Upper lobe of left lung (tissue), 6 donors: ENCODE measurements at regions not wholly inside any gene's neighbourhood (a gene's known extent, or its start where the extent isn't known, plus 50 kb on each side); places are given as distances from the start of the nearest gene placed in this dataset.

ENCODE experiments used
- ATAC-seq, 2 donors: fragments of 200-7000 bp; cut with Tn5 transposase; one replicate each; pipeline ENCODE4 v1.9.1; 2022; ENCODE audit warnings: mild to moderate bottlenecking in 2 of 2, moderate library complexity in 2 of 2; ENCODE audit not compliant: low FRiP score in 2 of 2
- DNase-seq, 2 donors: peaks; one replicate each; pipeline ENCODE4 v3.0.0-alpha.2; 2019 to 2020
- H3K27ac ChIP-seq, 4 donors: fragments of 200-600 bp; sonication (generic); one replicate each; pipeline ENCODE4 v1.5.1; 2016 to 2019
- H3K27me3 ChIP-seq, 4 donors: fragments of 200-600 bp; sonication (generic); one replicate each; pipeline ENCODE4 v1.5.1; 2017 to 2019
- H3K36me3 ChIP-seq, 4 donors: fragments of 200-600 bp; sonication (generic); one replicate each; pipeline ENCODE4 v1.5.1; 2016 to 2019
- H3K4me1 ChIP-seq, 4 donors: fragments of 200-600 bp; sonication (generic); one replicate each; pipeline ENCODE4 v1.5.1; 2018 to 2019
- H3K4me3 ChIP-seq, 4 donors: fragments of 200-600 bp; sonication (generic); one replicate each; pipeline ENCODE4 v1.5.1; 2017 to 2019; ENCODE audit warnings: mild to moderate bottlenecking in 2 of 4, moderate library complexity in 1 of 4
- H3K9me3 ChIP-seq, 4 donors: fragments of 200-600 bp; sonication (generic); one replicate each; pipeline ENCODE4 v1.5.1; 2018 to 2019
- CTCF ChIP-seq, 6 experiments: fragments of 450-650 bp in 4 of 6; fragments of 200-600 bp in 2 of 6; sonication (generic) in 2 of 6; IDR thresholded peaks; one replicate each; pipeline ENCODE4 v1.5.1; 2016 to 2019; ENCODE audit warnings: antibody characterized with exemption in 6 of 6
- EP300 ChIP-seq, 4 donors: sonication (generic); formaldehyde crosslinking; IDR thresholded peaks; one replicate each; pipeline ENCODE4 v1.5.1; 2017; ENCODE audit warnings: antibody characterized with exemption in 4 of 4, control low read depth in 2 of 4
- POLR2A ChIP-seq, 4 donors: fragments of 450-650 bp; IDR thresholded peaks; one replicate each; pipeline ENCODE4 v1.5.1; 2016 to 2017; ENCODE audit warnings: antibody characterized with exemption in 4 of 4, mild to moderate bottlenecking in 2 of 4
- POLR2AphosphoS5 ChIP-seq, 2 donors: sonication (generic); formaldehyde crosslinking; IDR thresholded peaks; one replicate each; pipeline ENCODE4 v1.5.1; 2017; ENCODE audit warnings: antibody characterized with exemption in 2 of 2
- whole genome bisulfite sequencing, 2 donors: methylation state at CpG; one replicate each; pipeline ENCODE4 v1.1.5; 2017 to 2018; 5-methylcytosine and 5-hydroxymethylcytosine counted together
- donor health status: DM: no; HTN: no; CAD: no; lungs with moderate emphysema.
- donor health status: DM: no; HTN: yes; CAD: no; lungs with severe emphysema.

DNA sequence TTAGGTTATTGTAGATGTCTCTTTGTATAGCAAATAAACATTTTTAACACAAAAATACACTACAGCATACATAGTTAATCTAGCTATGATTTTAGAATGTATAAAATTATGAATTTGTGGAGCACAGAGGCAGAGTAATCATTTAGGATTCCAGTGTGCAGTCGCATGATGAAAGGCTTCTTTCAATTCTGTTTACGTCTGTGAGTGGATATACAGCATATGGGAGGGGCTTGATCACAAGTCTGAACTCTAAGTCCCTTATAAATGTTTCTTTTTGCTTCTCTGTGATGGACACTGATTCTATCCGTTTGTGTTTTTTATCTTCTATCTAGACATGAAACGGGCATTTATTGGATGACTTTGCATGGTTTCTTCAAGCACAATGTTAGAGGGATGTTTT, 1239.6 kb upstream of the AGA start:
- Histone ChIP-seq H3K27ac (no peak overlapping the region), H3K27me3 (no peaks in the 10 kb centered on the region), H3K4me3 (no peak overlapping the region), H3K9me3 (no peaks in the 10 kb centered on the region), H3K4me1 (no peaks in the 10 kb centered on the region), H3K36me3 (no peaks in the 10 kb centered on the region)
- ATAC-seq (no peak), DNase-seq (no peak)
- TF ChIP-seq POLR2A (IDR thresholded peaks at IDR 0.05) (no peak), EP300 (IDR thresholded peaks at IDR 0.05) (no peak), POLR2AphosphoS5 (IDR thresholded peaks at IDR 0.05) (no peak), CTCF (IDR thresholded peaks at IDR 0.05) (no peak)
- 59 to 62% methylated on average over 4 of the region's 4 CpGs for WGBS, 2 donors

DNA sequence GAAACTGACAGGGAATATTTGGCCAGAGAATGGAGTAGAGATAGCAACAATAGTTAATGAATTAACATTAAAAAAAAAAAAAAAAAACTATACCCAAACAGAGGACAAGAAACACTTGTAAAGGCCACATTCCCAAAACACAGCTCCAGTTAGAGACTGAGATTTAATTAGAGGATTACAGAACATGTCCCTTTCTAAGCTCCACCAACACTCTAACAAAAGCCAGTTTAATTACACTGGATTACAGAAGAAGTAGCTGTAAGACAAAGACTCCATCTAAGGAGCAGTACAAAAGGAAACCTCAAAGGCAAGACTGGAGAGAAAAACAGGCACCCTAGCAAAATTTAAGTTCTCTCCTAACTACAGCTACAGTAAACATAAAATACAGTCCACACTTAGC, 1247.7 kb upstream of the AGA start:
- no peaks in the 10 kb centered on the region for H3K4me1 ChIP-seq
- DNase-seq, result no peak
- no peak overlapping the region for H3K27ac ChIP-seq
- ATAC-seq, result no peak
- H3K4me3 ChIP-seq, result no peak overlapping the region
- no peaks in the 10 kb centered on the region for H3K27me3 ChIP-seq
- no peaks in the 10 kb centered on the region for H3K36me3 ChIP-seq
- no peaks in the 10 kb centered on the region for H3K9me3 ChIP-seq
- TF ChIP-seq EP300 (IDR thresholded peaks at IDR 0.05) (no peak), POLR2A (IDR thresholded peaks at IDR 0.05) (no peak), POLR2AphosphoS5 (IDR thresholded peaks at IDR 0.05) (no peak), CTCF (IDR thresholded peaks at IDR 0.05) (no peak)

- Histone ChIP-seq H3K4me3 (no peak overlapping the region), H3K9me3 (peaks cover 0 to 2% (median 0%) of the 10 kb centered on the region in 4 donors), H3K36me3 (no peaks in the 10 kb centered on the region), H3K27me3 (no peaks in the 10 kb centered on the region), H3K27ac (no peak overlapping the region), H3K4me1 (no peaks in the 10 kb centered on the region)
- TF ChIP-seq EP300 (IDR thresholded peaks at IDR 0.05) (no peak), POLR2AphosphoS5 (IDR thresholded peaks at IDR 0.05) (no peak), CTCF (IDR thresholded peaks at IDR 0.05) (no peak), POLR2A (IDR thresholded peaks at IDR 0.05) (no peak)
- WGBS, 2 donors, result 76 to 88% methylated on average over 1 of the region's 1 CpG
- DNase-seq (no peak), ATAC-seq (no peak)
Measured at GRCh38 chr4:178693816-178694215, 1251.6 kb upstream of the AGA start.

- no peak for ATAC-seq
- Histone ChIP-seq H3K4me3 (no peak overlapping the region), H3K27ac (no peak overlapping the region), H3K9me3 (peaks cover 0 to 2% (median 0%) of the 10 kb centered on the region in 4 donors), H3K27me3 (no peaks in the 10 kb centered on the region), H3K4me1 (no peaks in the 10 kb centered on the region), H3K36me3 (no peaks in the 10 kb centered on the region)
- no peak for TF ChIP-seq POLR2A (IDR thresholded peaks at IDR 0.05)
- TF ChIP-seq POLR2AphosphoS5 (IDR thresholded peaks at IDR 0.05), result no peak
- TF ChIP-seq CTCF (IDR thresholded peaks at IDR 0.05), result no peak
- TF ChIP-seq EP300 (IDR thresholded peaks at IDR 0.05), result no peak
- DNase-seq, result no peak
- WGBS, 2 donors, result 89 to 90% methylated on average over 3 of the region's 3 CpGs
Measured at GRCh38 chr4:178696515-178696914, 1254.3 kb upstream of the AGA start.

DNA sequence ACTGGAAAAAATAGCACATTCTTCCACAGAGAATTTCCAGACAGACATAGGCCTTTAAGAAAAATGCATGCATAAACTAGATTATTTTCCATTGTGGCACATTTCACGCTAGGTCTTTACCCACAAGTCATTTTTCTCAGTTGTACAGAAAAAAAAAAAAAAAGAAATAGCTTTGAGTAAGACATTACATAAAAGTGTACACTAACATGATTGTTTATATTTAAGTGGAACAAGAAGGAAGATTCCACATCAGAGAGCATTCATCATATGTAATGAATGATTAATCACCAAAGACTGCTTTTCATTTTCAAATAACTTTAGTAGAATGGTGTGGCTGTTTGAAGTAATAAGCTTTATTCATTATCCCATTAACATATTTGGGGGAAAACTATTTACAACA, 1270.2 kb upstream of the AGA start:
- H3K4me1 ChIP-seq, result no peaks in the 10 kb centered on the region
- 74 to 84% methylated on average over 1 of the region's 1 CpG for WGBS, 2 donors
- no peaks in the 10 kb centered on the region for H3K27me3 ChIP-seq
- no peak for ATAC-seq
- H3K27ac ChIP-seq, result no peak overlapping the region
- no peaks in the 10 kb centered on the region for H3K9me3 ChIP-seq
- no peak overlapping the region for H3K4me3 ChIP-seq
- no peak for DNase-seq
- no peaks in the 10 kb centered on the region for H3K36me3 ChIP-seq
- TF ChIP-seq POLR2AphosphoS5 (IDR thresholded peaks at IDR 0.05), result no peak
- no peak for TF ChIP-seq CTCF (IDR thresholded peaks at IDR 0.05)
- TF ChIP-seq EP300 (IDR thresholded peaks at IDR 0.05), result no peak
- TF ChIP-seq POLR2A (IDR thresholded peaks at IDR 0.05), result no peak
